ENCODE measurements at regions not wholly inside any gene's neighbourhood (a gene's known extent, or its start where the extent isn't known, plus 50 kb on each side); places are given as distances from the start of the nearest gene placed in this dataset.
"Not testable (repeated sequence)": the region's sequence is repeated elsewhere in the genome, so short reads cannot be mapped to it uniquely, and the experiment has no call there.

DNA sequence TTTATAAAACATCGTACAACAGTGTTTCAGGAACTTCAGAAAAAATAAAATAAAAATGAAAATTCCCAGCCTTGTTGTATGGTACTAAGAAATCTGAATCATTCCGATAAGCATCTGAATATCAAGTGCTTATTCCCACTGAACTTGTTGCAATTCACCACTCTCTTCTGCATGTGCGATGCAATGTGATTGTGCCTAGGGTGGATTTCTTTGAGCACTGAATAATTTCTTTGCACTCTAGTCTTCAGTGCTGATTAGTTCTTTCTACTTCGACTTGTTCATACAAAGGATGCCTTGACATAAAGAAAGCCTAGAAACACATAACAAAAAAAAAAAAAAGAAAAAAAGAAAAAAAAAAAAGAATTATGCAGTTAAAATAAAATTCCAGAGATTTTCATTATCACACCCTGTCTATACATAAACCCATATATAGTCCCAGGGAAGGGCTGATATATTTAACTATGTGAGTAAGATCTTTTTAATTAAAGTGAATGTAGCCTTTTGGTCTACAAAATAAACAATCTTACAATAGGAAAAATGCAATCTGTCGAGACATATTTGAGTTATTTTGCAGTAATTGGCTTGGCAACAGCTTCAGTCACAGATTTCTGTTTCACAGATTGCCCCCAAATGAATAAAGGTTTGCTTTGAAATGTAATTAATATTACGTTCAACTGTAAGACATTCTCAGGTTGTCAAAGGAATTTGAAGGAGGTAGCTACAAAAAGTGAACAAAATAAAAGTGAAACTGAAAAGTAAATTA lies 1118.9 kb upstream of the CELF2 start:
- no peak for DNase-seq

- DNase-seq, result no peak
These were observed 1116.9 kb upstream of the CELF2 start for GRCh38 chr10:9900751-9901150.

DNA sequence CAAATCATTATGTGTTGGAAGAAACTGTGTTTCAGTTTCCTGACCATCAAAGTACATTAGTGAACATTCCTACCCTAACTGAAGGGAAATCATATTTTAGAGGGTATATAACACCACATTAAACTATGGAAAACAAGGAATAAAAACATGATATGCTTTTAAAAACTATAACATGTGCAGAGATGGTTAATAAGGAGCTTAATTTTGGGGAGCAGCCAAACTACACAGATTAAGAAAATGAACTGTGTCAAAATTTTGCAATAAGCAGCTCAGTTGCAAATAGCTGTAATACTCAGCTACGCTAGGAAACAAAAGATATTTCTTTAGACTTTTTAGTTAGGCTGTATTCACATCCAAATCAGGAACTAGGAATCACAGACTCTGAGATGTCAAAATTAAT lies 1115.7 kb upstream of the CELF2 start:
- DNase-seq, result no peak

GRCh38 chr10:9910446-9910845 lies 1107.2 kb upstream of the CELF2 start:
- DNase-seq, result no peak

GRCh38 chr10:9911488-9911887 lies 1106.2 kb upstream of the CELF2 start:
- DNase-seq, result no peak

DNA sequence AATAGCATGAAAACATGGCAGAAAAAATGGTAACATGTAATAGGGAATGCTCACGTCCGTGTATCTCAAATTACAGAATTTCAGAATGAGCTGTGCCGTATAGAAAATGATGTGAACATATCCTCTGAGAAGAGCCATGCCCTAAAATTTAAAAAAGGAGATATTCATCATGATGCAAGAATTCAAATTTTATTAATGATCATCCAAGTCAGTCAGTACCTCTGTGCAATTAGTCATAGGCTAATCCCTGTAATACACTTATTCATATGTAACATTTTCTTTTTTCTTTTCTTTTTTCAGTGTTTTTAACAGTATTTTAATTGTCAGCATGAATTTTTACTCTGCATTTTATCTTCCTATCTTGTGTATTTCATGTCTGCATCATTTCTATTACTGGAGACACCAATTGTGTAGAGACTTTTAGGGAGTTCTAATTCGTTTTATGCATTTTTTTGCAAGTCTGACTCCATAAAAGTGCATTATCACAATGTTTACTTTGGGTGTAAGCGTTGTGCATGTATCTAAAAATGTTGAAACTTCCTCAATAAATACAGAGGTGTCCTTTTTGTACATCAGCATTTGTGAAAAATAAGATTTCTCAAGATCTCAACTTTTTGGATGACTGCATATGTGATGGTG lies 1103.7 kb upstream of the CELF2 start:
- DNase-seq, result no peak

DNA sequence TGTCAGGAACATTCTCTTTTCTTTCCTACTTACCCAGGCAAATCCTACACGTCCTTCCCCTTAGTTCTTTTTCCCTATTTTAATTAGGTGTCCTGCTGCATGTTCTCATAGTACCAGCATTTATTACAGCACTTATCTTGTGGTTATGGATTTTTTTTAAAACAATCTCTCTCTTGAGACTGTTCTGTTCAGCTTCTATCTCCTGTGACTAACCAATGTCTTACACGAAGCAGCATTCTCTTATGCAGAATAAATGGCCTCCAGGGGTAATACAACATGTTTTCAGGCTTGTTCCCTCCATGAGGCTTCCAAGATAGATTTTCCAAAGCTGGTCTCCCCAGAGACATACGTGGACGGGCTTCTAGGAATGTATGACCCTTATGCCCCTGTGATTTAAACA lies 1096.1 kb upstream of the CELF2 start:
- DNase-seq, result no peak

DNA sequence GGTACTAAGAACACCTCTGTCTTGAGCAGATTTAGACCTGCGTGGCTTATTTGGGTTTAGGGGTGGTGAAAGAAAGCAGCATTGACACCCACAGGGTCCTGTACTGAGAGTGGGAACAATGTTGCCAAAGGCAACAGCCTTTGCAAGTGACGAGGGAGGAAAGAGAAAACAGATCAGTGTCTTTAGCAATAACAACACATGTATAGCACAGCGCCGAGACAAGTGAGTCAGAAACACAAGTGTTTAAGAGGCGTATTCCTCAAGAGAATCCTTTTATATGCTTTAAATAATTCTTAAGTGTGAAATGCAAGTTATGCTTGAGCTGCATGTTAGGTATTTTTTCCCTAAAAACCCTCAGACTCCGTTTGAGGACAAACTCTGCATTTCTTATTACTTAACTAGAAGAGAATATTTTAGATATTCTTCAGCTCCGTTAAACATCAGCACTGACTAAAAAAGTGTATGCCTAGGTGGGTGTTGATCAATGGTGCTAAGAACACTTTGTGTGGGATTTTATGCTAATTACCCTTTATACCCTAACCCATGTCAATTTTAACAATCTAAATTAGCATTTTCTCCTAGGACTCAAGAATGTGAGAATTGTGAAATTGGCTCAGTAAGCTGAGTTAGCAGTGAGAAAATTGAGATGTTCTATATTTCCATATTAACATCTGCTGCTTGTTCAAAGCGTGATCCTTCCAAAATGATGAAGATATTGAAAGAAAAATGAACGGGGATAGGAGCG lies 1095.4 kb upstream of the CELF2 start:
- DNase-seq, result no peak

GRCh38 chr10:9926003-9926402 lies 1091.7 kb upstream of the CELF2 start:
- DNase-seq, result no peak

- no peak for DNase-seq
These were observed 1090.8 kb upstream of the CELF2 start for GRCh38 chr10:9926881-9927280.

GRCh38 chr10:9939716-9940115 lies 1078.0 kb upstream of the CELF2 start:
- DNase-seq, result no peak

DNA sequence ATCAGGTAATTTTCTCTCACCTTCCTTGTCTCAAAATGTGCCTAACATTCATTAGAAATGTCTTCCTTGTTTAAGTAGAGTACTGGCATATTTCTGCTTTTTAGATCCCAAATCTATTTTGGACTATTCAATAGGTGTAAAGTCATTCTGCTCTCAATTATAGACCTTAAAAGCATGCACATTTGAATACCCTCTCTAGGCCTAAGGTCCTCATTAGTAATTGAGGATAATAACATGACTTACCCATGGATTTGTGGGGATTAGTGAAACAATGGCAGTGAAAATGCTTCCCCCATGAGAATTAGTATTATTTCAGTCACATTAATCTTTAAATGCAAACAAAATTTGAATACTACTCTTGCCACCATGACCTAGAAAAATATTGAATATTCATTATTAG lies 1073.0 kb upstream of the CELF2 start:
- DNase-seq, result no peak

GRCh38 chr10:9950070-9950469 lies 1067.6 kb upstream of the CELF2 start:
- DNase-seq, result no peak

DNA sequence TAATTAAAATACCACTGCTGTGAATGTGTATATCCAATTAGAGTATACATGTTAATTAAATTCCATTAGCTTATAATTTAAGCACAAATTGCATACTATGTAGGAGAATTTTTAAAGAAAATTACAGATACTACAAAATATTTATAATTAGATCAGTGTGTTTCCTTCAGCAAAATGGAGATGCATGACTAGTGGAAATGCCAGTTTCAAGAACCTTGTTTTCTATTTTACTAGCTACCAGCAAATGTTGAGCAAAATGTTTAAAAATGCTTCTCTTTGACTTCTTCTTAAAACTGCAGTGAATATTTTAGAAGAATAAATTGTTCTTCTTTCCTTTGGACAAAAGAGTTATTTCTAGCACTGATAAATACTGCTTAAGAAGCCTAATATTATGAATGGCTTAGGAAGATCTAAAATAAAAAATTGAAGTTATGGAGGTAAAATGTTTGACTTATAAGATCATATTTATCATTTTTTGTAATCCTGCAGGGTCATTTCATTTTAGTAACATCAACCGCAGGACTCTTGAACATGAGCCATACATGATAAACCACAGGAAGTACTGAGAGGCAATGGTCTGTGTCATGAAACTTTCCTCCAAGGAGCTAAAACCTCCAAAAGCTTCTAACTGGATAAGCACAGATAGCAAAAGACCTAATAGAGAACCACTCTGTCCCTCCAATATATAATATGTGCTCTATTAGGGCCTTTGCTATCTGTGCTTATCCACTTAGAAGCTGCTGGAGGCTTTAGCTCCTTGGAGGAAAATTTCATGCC lies 1066.0 kb upstream of the CELF2 start:
- no peak for DNase-seq

- no peak for DNase-seq
These were observed 1060.3 kb upstream of the CELF2 start for GRCh38 chr10:9957351-9957750.

DNA sequence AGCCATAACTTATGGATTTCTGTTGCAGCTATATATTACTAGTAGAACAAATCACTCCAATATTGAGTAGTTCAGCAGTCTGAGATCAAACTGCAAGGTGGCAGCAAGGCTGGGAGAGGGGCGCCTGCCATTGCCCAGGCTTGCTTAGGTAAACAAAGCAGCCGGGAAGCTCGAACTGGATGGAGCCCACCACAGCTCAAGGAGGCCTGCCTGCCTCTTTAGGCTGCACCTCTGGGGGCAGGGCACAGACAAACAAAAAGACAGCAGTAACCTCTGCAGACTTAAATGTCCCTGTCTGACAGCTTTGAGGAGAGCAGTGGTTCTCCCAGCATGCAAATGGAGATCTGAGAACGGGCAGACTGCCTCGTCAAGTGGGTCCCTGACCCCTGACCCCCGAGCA lies 1059.8 kb upstream of the CELF2 start:
- DNase-seq, result not testable (repeated sequence)

GRCh38 chr10:9965341-9965740 lies 1052.3 kb upstream of the CELF2 start:
- DNase-seq, result no peak

- DNase-seq, result no peak
These were observed 1030.9 kb upstream of the CELF2 start for GRCh38 chr10:9986786-9987185.

GRCh38 chr10:9987197-9987596 lies 1030.5 kb upstream of the CELF2 start:
- no peak for DNase-seq

- DNase-seq, result no peak
These were observed 1025.0 kb upstream of the CELF2 start for GRCh38 chr10:9992661-9993060.

GRCh38 chr10:9994131-9994530 lies 1023.5 kb upstream of the CELF2 start:
- no peak for DNase-seq

DNA sequence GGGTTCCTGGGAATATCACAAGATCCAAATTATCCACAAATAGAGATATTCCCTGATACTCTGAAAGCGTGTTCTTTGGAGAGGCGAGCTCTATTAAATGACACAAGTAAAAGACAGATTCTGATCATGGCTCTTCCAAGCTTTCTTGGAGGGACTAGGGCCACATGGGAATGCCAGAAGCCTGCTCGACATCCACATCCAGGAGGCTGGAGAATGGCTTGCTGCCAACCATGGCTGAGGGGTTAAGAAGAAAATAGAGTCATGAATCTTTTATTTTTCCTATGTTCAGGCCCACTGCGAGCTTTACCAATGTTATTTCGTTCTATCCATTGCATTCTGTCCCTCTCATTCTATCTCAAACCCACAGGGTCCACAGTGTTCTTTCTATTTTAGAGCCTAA lies 1018.0 kb upstream of the CELF2 start:
- DNase-seq, result no peak

GRCh38 chr10:10007957-10008356 lies 1009.7 kb upstream of the CELF2 start:
- no peak for DNase-seq

Measured in CD4-positive, alpha-beta T cell treated with Interleukin-4 for 4 hours (primary cell).